Thymus (tissue), 11 donors: ENCODE measurements at regions not wholly inside any gene's neighbourhood (a gene's known extent, or its start where the extent isn't known, plus 50 kb on each side); places are given as distances from the start of the nearest gene placed in this dataset.
"Not testable (repeated sequence)": the region's sequence is repeated elsewhere in the genome, so short reads cannot be mapped to it uniquely, and the experiment has no call there.

ENCODE experiments used
- DNase-seq, 9 donors: peaks; one replicate each; pipeline ENCODE4 v3.0.0-alpha.2; 2013; ENCODE audit warnings: low spot score in 9 of 9, low read depth in 6 of 9, missing footprints in 1 of 9
- H3K27ac ChIP-seq, 2 donors: one replicate each; pipeline ENCODE4 v1.5.1; 2013; ENCODE audit warnings: control low read depth in 1 of 2, low read depth in 1 of 2, low read length in 1 of 2, mild to moderate bottlenecking in 1 of 2, moderate library complexity in 1 of 2
- H3K27me3 ChIP-seq, 2 donors: one replicate each; pipeline ENCODE4 v1.5.1; 2013; ENCODE audit warnings: low read length in 1 of 2; ENCODE audit not compliant: control insufficient read depth in 2 of 2, insufficient read depth in 1 of 2
- H3K36me3 ChIP-seq, 2 donors: one replicate each; pipeline ENCODE4 v1.5.1; 2013; ENCODE audit warnings: low read length in 1 of 2, mild to moderate bottlenecking in 1 of 2, moderate library complexity in 1 of 2; ENCODE audit not compliant: control insufficient read depth in 2 of 2, insufficient read depth in 2 of 2
- H3K4me1 ChIP-seq, 2 donors: one replicate each; pipeline ENCODE4 v1.5.1; 2013; ENCODE audit warnings: low read length in 2 of 2; ENCODE audit not compliant: control insufficient read depth in 2 of 2, insufficient read depth in 2 of 2
- H3K4me3 ChIP-seq, 2 donors: one replicate each; pipeline ENCODE4 v1.5.1; 2013; ENCODE audit warnings: low read length in 2 of 2, control low read depth in 1 of 2, mild to moderate bottlenecking in 1 of 2
- H3K9me3 ChIP-seq, 2 donors: one replicate each; pipeline ENCODE4 v1.5.1; 2013; ENCODE audit warnings: low read length in 1 of 2, mild to moderate bottlenecking in 1 of 2; ENCODE audit not compliant: control insufficient read depth in 2 of 2, insufficient read depth in 1 of 2
- WGBS: extraction: QIAGEN DNeasy Blood & Tissue Kit; methylation state at CpG from one replicate; pipeline ENCODE4 v1.1.7; 2013; 5-methylcytosine and 5-hydroxymethylcytosine counted together
- donor health status: healthy.

DNA sequence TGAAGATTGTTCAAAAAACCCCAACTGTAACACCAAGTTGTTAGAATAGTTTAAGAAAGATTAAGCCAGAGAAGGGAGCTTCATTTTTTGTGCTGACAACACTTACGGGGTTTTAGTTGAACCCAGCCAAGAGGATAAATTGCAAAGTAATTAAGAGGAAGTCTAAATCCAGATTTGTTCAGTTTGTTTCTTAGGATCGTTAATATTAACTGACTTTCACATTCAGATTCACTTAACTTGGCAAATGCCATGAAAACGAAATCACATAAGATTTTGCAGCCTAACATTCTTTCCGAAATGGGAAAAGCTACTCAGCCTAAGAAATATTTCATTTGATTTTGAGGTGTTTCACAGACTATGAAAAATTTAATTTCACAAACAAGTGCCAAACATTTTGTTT is 511.3 kb downstream of the TRIML1 start:
- Histone ChIP-seq H3K27me3 (no peaks in the 10 kb centered on the region), H3K4me3 (no peak overlapping the region), H3K27ac (no peak overlapping the region), H3K4me1 (no peaks in the 10 kb centered on the region), H3K36me3 (no peaks in the 10 kb centered on the region), H3K9me3 (no peaks in the 10 kb centered on the region)
- WGBS: 92% methylated on average over 4 of the region's 4 CpGs
- no peak for DNase-seq

DNA sequence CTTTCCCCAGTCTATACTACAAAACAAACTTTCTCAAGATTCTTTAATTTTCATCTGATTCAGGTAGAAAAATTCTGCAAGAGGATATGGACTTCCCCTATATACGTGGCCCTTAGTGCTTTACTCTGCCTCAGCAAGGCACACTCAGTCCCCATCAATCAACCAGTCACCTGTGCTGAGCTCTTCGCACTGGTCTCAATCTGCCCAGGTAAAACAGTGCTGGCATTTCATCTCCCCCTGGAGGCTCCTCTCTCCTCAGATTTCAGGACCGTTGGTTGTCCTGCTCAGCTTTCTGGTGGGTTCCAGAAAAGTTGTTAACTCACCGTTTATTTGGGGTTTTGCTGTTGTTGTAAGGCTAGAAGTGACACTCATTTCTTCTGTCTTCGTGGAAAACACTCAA is 518.1 kb downstream of the TRIML1 start:
- Histone ChIP-seq H3K4me3 (no peak overlapping the region), H3K9me3 (peaks cover 0 to 19% of the 10 kb centered on the region in 2 donors), H3K27me3 (no peaks in the 10 kb centered on the region), H3K36me3 (no peaks in the 10 kb centered on the region), H3K27ac (no peak overlapping the region), H3K4me1 (no peaks in the 10 kb centered on the region)
- DNase-seq: no peak
- 80% methylated on average over 5 of the region's 5 CpGs for WGBS

GRCh38 chr4:188658958-188659522 is 519.8 kb downstream of the TRIML1 start:
- no peak overlapping the region for H3K27ac ChIP-seq
- H3K36me3 ChIP-seq: no peaks in the 10 kb centered on the region
- 92% methylated on average over 48 of the region's 48 CpGs for WGBS
- DNase-seq: no peak
- no peaks in the 10 kb centered on the region for H3K27me3 ChIP-seq
- peaks cover 0 to 19% of the 10 kb centered on the region in 2 donors for H3K9me3 ChIP-seq
- H3K4me3 ChIP-seq: no peak overlapping the region
- H3K4me1 ChIP-seq: no peaks in the 10 kb centered on the region

- Histone ChIP-seq H3K4me1 (no peaks in the 10 kb centered on the region), H3K4me3 (no peak overlapping the region), H3K27ac (no peak overlapping the region), H3K36me3 (no peaks in the 10 kb centered on the region), H3K9me3 (peaks cover 0 to 19% of the 10 kb centered on the region in 2 donors), H3K27me3 (no peaks in the 10 kb centered on the region)
- no peak for DNase-seq
- WGBS: 82% methylated on average over 7 of the region's 7 CpGs
Measured at GRCh38 chr4:188660796-188661195, 521.6 kb downstream of the TRIML1 start.

GRCh38 chr4:188661502-188661901 is 522.3 kb downstream of the TRIML1 start:
- no peaks in the 10 kb centered on the region for H3K4me1 ChIP-seq
- no peak overlapping the region for H3K4me3 ChIP-seq
- 93% methylated on average over 2 of the region's 2 CpGs for WGBS
- no peak overlapping the region for H3K27ac ChIP-seq
- H3K9me3 ChIP-seq: peaks cover 0 to 19% of the 10 kb centered on the region in 2 donors
- no peak for DNase-seq
- no peaks in the 10 kb centered on the region for H3K36me3 ChIP-seq
- no peaks in the 10 kb centered on the region for H3K27me3 ChIP-seq

DNA sequence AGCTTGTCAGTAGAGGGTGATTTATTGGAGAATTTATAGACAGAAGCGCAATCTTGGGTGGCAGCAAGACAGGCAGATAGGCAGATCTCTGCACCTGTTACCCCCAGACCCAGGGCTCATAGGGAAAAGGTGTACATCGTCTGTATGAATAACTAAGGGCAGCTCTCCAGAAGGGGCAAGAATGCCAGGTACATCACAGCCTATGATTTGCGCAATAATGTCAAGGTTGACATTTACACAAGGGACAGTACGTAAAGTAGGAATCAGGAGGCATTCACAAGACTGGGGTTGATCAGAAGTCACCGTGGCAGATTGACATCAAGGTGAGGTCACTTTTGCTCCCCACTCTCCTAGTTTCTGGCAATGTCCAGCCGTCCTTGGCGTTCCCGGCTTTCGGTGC is 524.1 kb downstream of the TRIML1 start:
- WGBS: 85% methylated on average over 9 of the region's 9 CpGs
- H3K27me3 ChIP-seq: no peaks in the 10 kb centered on the region
- no peak overlapping the region for H3K4me3 ChIP-seq
- no peaks in the 10 kb centered on the region for H3K36me3 ChIP-seq
- H3K27ac ChIP-seq: no peak overlapping the region
- peaks cover 0 to 18% of the 10 kb centered on the region in 2 donors for H3K9me3 ChIP-seq
- DNase-seq: no peak
- no peaks in the 10 kb centered on the region for H3K4me1 ChIP-seq

- no peaks in the 10 kb centered on the region for H3K36me3 ChIP-seq
- H3K9me3 ChIP-seq: peaks cover 0 to 4% of the 10 kb centered on the region in 2 donors
- H3K4me3 ChIP-seq: no peak overlapping the region
- 42% methylated on average over 13 of the region's 13 CpGs for WGBS
- no peaks in the 10 kb centered on the region for H3K4me1 ChIP-seq
- H3K27ac ChIP-seq: no peak overlapping the region
- no peaks in the 10 kb centered on the region for H3K27me3 ChIP-seq
- DNase-seq: no peak
Measured at GRCh38 chr4:188665491-188666457, 526.5 kb downstream of the TRIML1 start.

- H3K4me1 ChIP-seq, H3K9me3 ChIP-seq: not testable (repeated sequence)
- 97% methylated on average over 3 of the region's 3 CpGs for WGBS
Measured at GRCh38 chr4:188678691-188679090, 539.5 kb downstream of the TRIML1 start.

GRCh38 chr4:188680004-188680666 is 540.9 kb downstream of the TRIML1 start:
- Histone ChIP-seq H3K27ac (no peak overlapping the region), H3K4me3 (no peak overlapping the region), H3K27me3 (no peaks in the 10 kb centered on the region), H3K36me3 (no peaks in the 10 kb centered on the region), H3K9me3 (peaks cover 0 to 9% of the 10 kb centered on the region in 2 donors), H3K4me1 (no peaks in the 10 kb centered on the region)
- DNase-seq: no peak
- 87% methylated on average over 12 of the region's 12 CpGs for WGBS

More at GRCh38 chr4:188678691-188679090, 539.5 kb downstream of the TRIML1 start:
- H3K27me3 ChIP-seq, H3K36me3 ChIP-seq, H3K27ac ChIP-seq, H3K4me3 ChIP-seq, DNase-seq: not testable (repeated sequence)
